Adipose tissue (tissue), 3 donors: ENCODE measurements at regions not wholly inside any gene's neighbourhood (a gene's known extent, or its start where the extent isn't known, plus 50 kb on each side); places are given as distances from the start of the nearest gene placed in this dataset.
"Not testable (repeated sequence)": the region's sequence is repeated elsewhere in the genome, so short reads cannot be mapped to it uniquely, and the experiment has no call there.

Experiments used
- H3K27ac ChIP-seq: one replicate; pipeline ENCODE4 v1.5.1; 2013; ENCODE audit warnings: low read depth, low read length
- WGBS, 3 donors: extraction: QIAGEN DNeasy Blood & Tissue Kit; methylation state at CpG; one replicate each; pipeline ENCODE4 v1.1.7; 2013; 5-methylcytosine and 5-hydroxymethylcytosine counted together
- donor health status: healthy with polysubstance abuse.
- donor health status: Bipolar disorder and iron deficiency.
- donor health status: healthy.

GRCh38 chr14:105876158-105876557, 349.8 kb downstream of the TMEM121 start:
- 58 to 67% (median 61%) methylated on average over 4 of the region's 4 CpGs for WGBS, 3 donors
- no peak overlapping the region for H3K27ac ChIP-seq

GRCh38 chr14:105876829-105877228, 350.4 kb downstream of the TMEM121 start:
- no peak overlapping the region for H3K27ac ChIP-seq
- WGBS, 3 donors: 80 to 93% (median 90%) methylated on average over 8 of the region's 8 CpGs

- WGBS, 3 donors: 75 to 88% (median 81%) methylated on average over 9 of the region's 9 CpGs
- no peak overlapping the region for H3K27ac ChIP-seq
These were observed 351.3 kb downstream of the TMEM121 start for GRCh38 chr14:105877645-105878044.

GRCh38 chr14:105878125-105878524, 351.7 kb downstream of the TMEM121 start:
- no peak overlapping the region for H3K27ac ChIP-seq
- 81 to 86% (median 85%) methylated on average over 11 to 12 of the region's 12 CpGs for WGBS, 3 donors

- 78 to 89% (median 86%) methylated on average over 13 of the region's 13 CpGs for WGBS, 3 donors
- H3K27ac ChIP-seq: no peak overlapping the region
These were observed 352.2 kb downstream of the TMEM121 start for GRCh38 chr14:105878554-105878953.

GRCh38 chr14:105879503-105879866, 353.1 kb downstream of the TMEM121 start:
- no peak overlapping the region for H3K27ac ChIP-seq
- WGBS, 3 donors: 42 to 67% (median 56%) methylated on average over 7 of the region's 7 CpGs

- no peak overlapping the region for H3K27ac ChIP-seq
- 52 to 78% (median 72%) methylated on average over 14 of the region's 14 CpGs for WGBS, 3 donors
These were observed 353.6 kb downstream of the TMEM121 start for GRCh38 chr14:105879867-105880561.

- WGBS, 3 donors: 51 to 66% (median 64%) methylated on average over 11 of the region's 11 CpGs
- H3K27ac ChIP-seq: no peak overlapping the region
These were observed 354.2 kb downstream of the TMEM121 start for GRCh38 chr14:105880616-105881015.

GRCh38 chr14:105881021-105881930, 354.9 kb downstream of the TMEM121 start:
- WGBS, 3 donors: 49 to 65% (median 58%) methylated on average over 17 to 18 of the region's 18 CpGs

GRCh38 chr14:105882011-105882410, 355.6 kb downstream of the TMEM121 start:
- WGBS, 3 donors: 55 to 60% (median 58%) methylated on average over 7 to 10 of the region's 10 CpGs
- H3K27ac ChIP-seq: not testable (repeated sequence)

More at GRCh38 chr14:105881021-105881930, 354.9 kb downstream of the TMEM121 start:
- no peak overlapping the region for H3K27ac ChIP-seq

GRCh38 chr14:105882626-105883025, 356.2 kb downstream of the TMEM121 start:
- H3K27ac ChIP-seq: no peak overlapping the region
- 52 to 78% (median 72%) methylated on average over 4 to 5 of the region's 5 CpGs for WGBS, 3 donors

- WGBS, 3 donors: 67 to 73% (median 71%) methylated on average over 17 of the region's 17 CpGs
These were observed 357.0 kb downstream of the TMEM121 start for GRCh38 chr14:105883066-105884005.

GRCh38 chr14:105884192-105884807, 357.9 kb downstream of the TMEM121 start:
- H3K27ac ChIP-seq: not testable (repeated sequence)
- WGBS, 3 donors: 69 to 74% (median 74%) methylated on average over 14 to 17 of the region's 17 CpGs

More at GRCh38 chr14:105883066-105884005, 357.0 kb downstream of the TMEM121 start:
- no peak overlapping the region for H3K27ac ChIP-seq

GRCh38 chr14:105884808-105885281, 358.5 kb downstream of the TMEM121 start:
- no peak overlapping the region for H3K27ac ChIP-seq
- 51 to 71% (median 65%) methylated on average over 13 of the region's 13 CpGs for WGBS, 3 donors

- no peak overlapping the region for H3K27ac ChIP-seq
- WGBS, 3 donors: 66 to 77% (median 76%) methylated on average over 22 to 23 of the region's 23 CpGs
These were observed 359.4 kb downstream of the TMEM121 start for GRCh38 chr14:105885561-105886320.

- not testable (repeated sequence) for H3K27ac ChIP-seq
- WGBS, 3 donors: 42 to 70% (median 66%) methylated on average over 2 to 4 of the region's 4 CpGs
These were observed 360.4 kb downstream of the TMEM121 start for GRCh38 chr14:105886791-105887191.

GRCh38 chr14:105887692-105888091, 361.3 kb downstream of the TMEM121 start:
- 5 to 10% (median 8%) methylated on average over 2 of the region's 2 CpGs for WGBS, 3 donors
- no peak overlapping the region for H3K27ac ChIP-seq
